Astrocyte (in vitro differentiated cells and primary cell): ENCODE measurements at regions not wholly inside any gene's neighbourhood (a gene's known extent, or its start where the extent isn't known, plus 50 kb on each side); places are given as distances from the start of the nearest gene placed in this dataset.

Experiments used
- DNase-seq: peaks from one replicate; pipeline ENCODE4 v3.0.0-alpha.2; 2010; ENCODE audit warnings: low read depth
- FAIRE-seq: peaks from 2 replicates; lab custom pipeline; 2011; peaks lifted over from hg19 to GRCh38; lab: Jason Lieb, UNC
- H2AFZ ChIP-seq: 2 replicates; pipeline ENCODE4 v1.6.0; 2012; ENCODE audit warnings: low read depth, low read length, inconsistent platforms
- H3K27ac ChIP-seq: 2 replicates; pipeline ENCODE4 v1.5.1; 2011; ENCODE audit warnings: low read depth, low read length, inconsistent platforms
- H3K27me3 ChIP-seq: 2 replicates; pipeline ENCODE4 v1.6.0; 2011; ENCODE audit warnings: low read length, inconsistent platforms; ENCODE audit not compliant: insufficient read depth
- H3K36me3 ChIP-seq: 2 replicates; pipeline ENCODE4 v1.5.1; 2011; ENCODE audit warnings: low read length, inconsistent platforms; ENCODE audit not compliant: insufficient read depth
- H3K4me1 ChIP-seq: 2 replicates; pipeline ENCODE4 v1.5.1; 2011; ENCODE audit warnings: low read length, inconsistent platforms; ENCODE audit not compliant: insufficient read depth
- H3K4me2 ChIP-seq: 2 replicates; pipeline ENCODE4 v1.6.0; 2012; ENCODE audit warnings: low read length, inconsistent platforms
- H3K4me3 ChIP-seq: 2 replicates; pipeline ENCODE4 v1.5.1; 2011; ENCODE audit warnings: low read depth, mild to moderate bottlenecking, low read length, inconsistent platforms; ENCODE audit not compliant: insufficient read depth
- H3K79me2 ChIP-seq: 2 replicates; pipeline ENCODE4 v1.6.0; 2012; ENCODE audit warnings: mild to moderate bottlenecking, low read length, inconsistent platforms; ENCODE audit not compliant: insufficient read depth
- H3K9ac ChIP-seq: 2 replicates; pipeline ENCODE4 v1.6.0; 2012; ENCODE audit warnings: mild to moderate bottlenecking, low read length, inconsistent platforms
- H3K9me3 ChIP-seq: 2 replicates; pipeline ENCODE4 v1.5.1; 2012; ENCODE audit warnings: low read depth, mild to moderate bottlenecking, low read length, inconsistent platforms; ENCODE audit not compliant: insufficient read depth
- H4K20me1 ChIP-seq: 2 replicates; pipeline ENCODE4 v1.6.0; 2012; ENCODE audit warnings: low read length, inconsistent platforms; ENCODE audit not compliant: insufficient read depth
- H3K27ac Mint-ChIP-seq: one replicate; pipeline ENCODE4 v1.8.0; 2021; ENCODE audit warnings: mild to moderate bottlenecking, mixed read lengths; ENCODE audit not compliant: unreplicated experiment
- H3K27me3 Mint-ChIP-seq: one replicate; pipeline ENCODE4 v1.8.0; 2021; ENCODE audit warnings: low read depth, mixed read lengths; ENCODE audit not compliant: unreplicated experiment
- H3K36me3 Mint-ChIP-seq: one replicate; pipeline ENCODE4 v1.8.0; 2021; ENCODE audit warnings: low read depth, mixed read lengths; ENCODE audit not compliant: unreplicated experiment
- H3K4me1 Mint-ChIP-seq: one replicate; pipeline ENCODE4 v1.8.0; 2021; ENCODE audit warnings: low read depth, mixed read lengths; ENCODE audit not compliant: unreplicated experiment
- H3K4me3 Mint-ChIP-seq: one replicate; pipeline ENCODE4 v1.8.0; 2021; ENCODE audit warnings: mild to moderate bottlenecking, moderate library complexity, mixed read lengths; ENCODE audit not compliant: unreplicated experiment
- H3K9me3 Mint-ChIP-seq: one replicate; pipeline ENCODE4 v1.8.0; 2021; ENCODE audit warnings: mild to moderate bottlenecking, mixed read lengths; ENCODE audit not compliant: unreplicated experiment
- EZH2 ChIP-seq: IDR thresholded peaks from 2 replicates; pipeline ENCODE4 v1.6.1; 2012; ENCODE audit warnings: mild to moderate bottlenecking, low read length, inconsistent platforms; ENCODE audit not compliant: insufficient read depth
- TF ChIP-seq, protein P1 (sequence below): IDR thresholded peaks from 2 replicates; pipeline ENCODE4 v1.5.1; 2011; ENCODE audit warnings: low read depth, mild to moderate bottlenecking, inconsistent platforms, low read length, moderate library complexity; ENCODE audit not compliant: insufficient read depth

DNA sequence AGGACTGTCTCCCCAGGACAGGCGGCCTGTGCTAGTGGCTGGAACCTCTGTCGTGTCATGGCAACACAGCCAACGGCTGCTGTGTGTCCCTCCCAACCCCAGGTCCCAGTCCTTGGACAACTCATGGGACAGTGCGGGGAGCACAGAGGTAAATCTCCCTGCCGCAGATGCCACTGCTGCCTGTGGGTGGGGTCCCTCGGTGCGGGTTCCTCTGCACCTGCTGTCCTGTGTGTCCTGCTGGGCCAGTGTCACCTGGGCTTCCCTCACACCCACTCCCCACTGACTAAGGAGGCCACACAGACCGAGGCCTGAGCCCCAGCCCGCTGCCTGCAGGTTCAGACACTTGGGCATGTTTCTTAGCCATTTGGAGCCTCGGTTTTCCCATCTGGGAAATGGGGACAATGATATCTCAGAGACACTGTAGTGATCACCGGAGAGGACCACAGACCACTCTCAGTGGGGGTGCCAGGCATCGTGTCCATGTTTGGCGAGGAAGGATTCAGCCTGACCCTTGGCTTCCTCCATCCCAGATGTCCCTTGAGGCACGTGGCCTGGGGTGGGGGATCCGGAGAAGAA, 96.5 kb downstream of the SIK1 start:
- no peaks in the 10 kb centered on the region for H4K20me1 ChIP-seq
- no peak overlapping the region for H3K9ac ChIP-seq
- DNase-seq, result no peak
- no peak overlapping the region for H3K4me3 ChIP-seq
- no peaks in the 10 kb centered on the region for H3K79me2 ChIP-seq
- H3K9me3 Mint-ChIP-seq, result peaks cover 6% of the 10 kb centered on the region
- H3K4me1 Mint-ChIP-seq, result peaks cover 33% of the 10 kb centered on the region
- H3K4me3 Mint-ChIP-seq, result no peak overlapping the region
- no peaks in the 10 kb centered on the region for H3K9me3 ChIP-seq
- H3K36me3 ChIP-seq, result no peaks in the 10 kb centered on the region
- H3K36me3 Mint-ChIP-seq, result no peaks in the 10 kb centered on the region
- no peak overlapping the region for H3K4me2 ChIP-seq
- H3K27me3 Mint-ChIP-seq, result peaks cover 8% of the 10 kb centered on the region
- H3K27ac Mint-ChIP-seq, result no peak overlapping the region
- H3K27ac ChIP-seq, result no peak overlapping the region
- H2AFZ ChIP-seq, result no peak overlapping the region
- H3K4me1 ChIP-seq, result peaks cover 29% of the 10 kb centered on the region
- peaks cover 3% of the 10 kb centered on the region for H3K27me3 ChIP-seq
- no peak for TF ChIP-seq EZH2
- no peak for FAIRE-seq

DNA sequence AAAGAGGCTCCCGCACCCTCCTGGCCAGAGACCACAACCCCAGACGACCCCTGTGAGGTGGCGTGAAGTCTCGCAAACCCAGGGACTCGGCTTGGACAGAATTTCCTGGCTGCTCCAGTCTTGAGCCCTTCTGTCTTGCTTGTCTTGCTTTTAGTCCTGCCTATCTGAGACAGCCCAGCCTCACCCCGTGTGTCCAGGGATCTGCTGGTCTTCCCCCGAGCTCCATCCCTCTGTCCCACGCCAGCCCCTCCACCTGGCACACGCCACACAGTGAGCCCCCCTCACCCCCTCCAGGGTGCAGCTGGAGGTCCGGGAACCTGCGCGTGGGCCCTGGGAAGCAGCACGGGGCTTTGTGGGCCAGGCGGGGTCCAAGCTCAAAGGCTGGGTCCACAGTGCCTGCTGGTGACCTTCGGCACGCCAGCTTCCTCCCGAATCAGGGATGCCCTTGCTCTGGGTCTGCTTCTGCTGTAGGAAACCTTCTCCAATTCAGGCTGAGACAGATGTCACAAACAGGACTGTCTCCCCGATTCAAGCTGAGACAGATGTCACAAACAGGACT, 97.1 kb downstream of the SIK1 start:
- Mint-ChIP-seq H3K4me1 (peaks cover 33% of the 10 kb centered on the region), H3K9me3 (peaks cover 6% of the 10 kb centered on the region), H3K4me3 (no peak overlapping the region), H3K36me3 (no peaks in the 10 kb centered on the region), H3K27ac (no peak overlapping the region), H3K27me3 (peaks cover 8% of the 10 kb centered on the region)
- Histone ChIP-seq H3K79me2 (no peaks in the 10 kb centered on the region), H3K9ac (no peak overlapping the region), H3K36me3 (no peaks in the 10 kb centered on the region), H2AFZ (no peak overlapping the region), H4K20me1 (no peaks in the 10 kb centered on the region), H3K27ac (no peak overlapping the region), H3K4me3 (no peak overlapping the region), H3K27me3 (peaks cover 3% of the 10 kb centered on the region), H3K4me1 (peaks cover 29% of the 10 kb centered on the region), H3K4me2 (no peak overlapping the region), H3K9me3 (no peaks in the 10 kb centered on the region)
- FAIRE-seq, result no peak
- no peak for TF ChIP-seq EZH2
- TF ChIP-seq, protein P1, sequence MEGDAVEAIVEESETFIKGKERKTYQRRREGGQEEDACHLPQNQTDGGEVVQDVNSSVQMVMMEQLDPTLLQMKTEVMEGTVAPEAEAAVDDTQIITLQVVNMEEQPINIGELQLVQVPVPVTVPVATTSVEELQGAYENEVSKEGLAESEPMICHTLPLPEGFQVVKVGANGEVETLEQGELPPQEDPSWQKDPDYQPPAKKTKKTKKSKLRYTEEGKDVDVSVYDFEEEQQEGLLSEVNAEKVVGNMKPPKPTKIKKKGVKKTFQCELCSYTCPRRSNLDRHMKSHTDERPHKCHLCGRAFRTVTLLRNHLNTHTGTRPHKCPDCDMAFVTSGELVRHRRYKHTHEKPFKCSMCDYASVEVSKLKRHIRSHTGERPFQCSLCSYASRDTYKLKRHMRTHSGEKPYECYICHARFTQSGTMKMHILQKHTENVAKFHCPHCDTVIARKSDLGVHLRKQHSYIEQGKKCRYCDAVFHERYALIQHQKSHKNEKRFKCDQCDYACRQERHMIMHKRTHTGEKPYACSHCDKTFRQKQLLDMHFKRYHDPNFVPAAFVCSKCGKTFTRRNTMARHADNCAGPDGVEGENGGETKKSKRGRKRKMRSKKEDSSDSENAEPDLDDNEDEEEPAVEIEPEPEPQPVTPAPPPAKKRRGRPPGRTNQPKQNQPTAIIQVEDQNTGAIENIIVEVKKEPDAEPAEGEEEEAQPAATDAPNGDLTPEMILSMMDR, result no peak
- DNase-seq, result no peak

DNA sequence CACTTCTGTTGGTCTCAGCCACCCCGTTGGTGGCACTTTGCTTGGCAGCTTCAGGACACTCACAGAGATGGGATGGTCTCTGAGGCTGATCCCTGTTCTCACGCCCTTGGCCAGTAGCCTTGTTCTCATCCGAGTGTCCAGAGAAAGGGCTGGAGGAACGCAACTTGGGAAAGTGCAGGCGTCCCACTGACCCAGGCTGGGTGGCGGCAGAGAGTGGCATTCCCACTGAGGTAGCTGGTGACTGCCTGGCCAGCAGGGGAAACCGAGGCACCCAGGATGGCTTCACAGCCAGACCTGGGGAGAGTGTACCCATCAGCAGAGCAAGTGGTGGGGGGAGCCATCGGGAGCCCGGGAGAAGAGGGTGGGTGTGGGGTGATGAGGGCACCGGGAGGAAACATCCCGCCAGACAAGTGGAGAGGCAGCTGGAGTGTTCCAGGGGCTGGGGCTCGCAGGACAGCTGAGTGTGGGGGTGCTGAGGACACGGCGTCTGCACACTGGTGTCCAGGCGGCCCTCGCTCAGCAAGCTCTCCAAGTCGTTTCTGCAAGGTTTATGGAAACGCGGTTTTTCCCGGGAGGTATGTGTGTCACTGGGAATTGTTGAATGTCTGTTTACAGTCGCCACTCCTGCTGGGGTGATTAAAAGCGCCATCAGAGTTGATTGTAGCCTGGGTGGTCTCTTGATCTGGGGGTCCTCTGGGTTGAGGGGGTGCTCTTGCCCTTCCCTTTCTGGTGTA, 97.8 kb downstream of the SIK1 start:
- peaks cover 6% of the 10 kb centered on the region for H3K9me3 Mint-ChIP-seq
- no peak overlapping the region for H3K4me2 ChIP-seq
- H3K27me3 ChIP-seq, result peaks cover 3% of the 10 kb centered on the region
- DNase-seq (no peak), FAIRE-seq (no peak)
- H3K4me1 Mint-ChIP-seq, result peaks cover 35% of the 10 kb centered on the region
- TF ChIP-seq EZH2, result no peak
- TF ChIP-seq, protein P1, result no peak
- no peaks in the 10 kb centered on the region for H3K36me3 ChIP-seq
- H3K27ac Mint-ChIP-seq, result no peak overlapping the region
- H3K36me3 Mint-ChIP-seq, result no peaks in the 10 kb centered on the region
- no peak overlapping the region for H3K27ac ChIP-seq
- no peak overlapping the region for H2AFZ ChIP-seq
- H3K4me3 Mint-ChIP-seq, result no peak overlapping the region
- H3K4me1 ChIP-seq, result peaks cover 25% of the 10 kb centered on the region
- H3K9ac ChIP-seq, result no peak overlapping the region
- H3K4me3 ChIP-seq, result no peak overlapping the region
- H3K79me2 ChIP-seq, result no peaks in the 10 kb centered on the region
- H4K20me1 ChIP-seq, result no peaks in the 10 kb centered on the region
- H3K9me3 ChIP-seq, result no peaks in the 10 kb centered on the region
- peaks cover 8% of the 10 kb centered on the region for H3K27me3 Mint-ChIP-seq
